EL (cell line): ENCODE measurements at regions not wholly inside any gene's neighbourhood (a gene's known extent, or its start where the extent isn't known, plus 50 kb on each side); places are given as distances from the start of the nearest gene placed in this dataset.
A peak's percentile ranks its signal among the peaks of the same experiment; 100 is the strongest.
"Not testable (repeated sequence)": the region's sequence is repeated elsewhere in the genome, so short reads cannot be mapped to it uniquely, and the experiment has no call there.

Experiments used
- DNase-seq: peaks from one replicate; pipeline ENCODE4 v3.0.0-alpha.2; 2016

GRCh38 chr20:1825507-1825906 lies 69.7 kb upstream of the SIRPA start:
- peak; percentile 77 for DNase-seq

DNA sequence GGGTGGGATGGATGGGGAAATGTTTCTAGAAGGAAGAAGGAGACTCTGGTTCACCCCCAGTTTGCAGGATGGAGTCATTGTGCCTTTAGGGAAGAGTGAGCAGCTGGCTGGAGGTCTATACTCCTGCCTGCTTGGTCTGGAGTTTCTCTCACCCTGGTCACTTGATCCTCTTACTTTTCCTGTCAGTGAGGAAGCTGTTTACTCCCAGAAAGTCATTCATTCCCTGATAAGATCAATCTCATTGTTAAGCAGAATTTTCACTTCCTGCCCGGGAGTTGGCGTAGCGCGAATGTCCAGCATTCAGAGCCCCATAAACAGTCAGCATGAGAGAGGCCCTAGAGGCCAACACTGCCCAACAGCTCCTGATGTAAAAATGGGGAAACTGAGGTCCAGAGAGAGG lies 70.4 kb upstream of the SIRPA start:
- no peak for DNase-seq

DNA sequence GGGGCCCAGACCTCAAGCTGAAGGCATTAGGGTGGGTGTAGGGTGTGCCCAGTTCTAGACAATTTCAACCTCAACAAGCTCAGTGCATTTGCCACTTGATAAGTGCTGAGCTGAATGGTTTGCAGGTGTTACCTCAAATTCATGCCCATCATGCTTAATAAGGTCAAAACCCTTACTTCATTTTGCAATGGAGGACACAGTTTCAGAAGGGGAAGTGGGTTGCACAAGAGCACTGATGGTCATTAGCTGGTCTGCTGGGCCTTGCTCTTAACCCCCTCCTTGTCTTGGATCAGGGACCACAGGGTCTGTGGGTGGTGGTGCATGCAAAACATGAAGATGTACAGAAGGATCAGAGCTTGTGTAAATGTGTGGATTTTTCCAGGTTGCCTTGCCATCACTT lies 71.0 kb upstream of the SIRPA start:
- DNase-seq: no peak

DNA sequence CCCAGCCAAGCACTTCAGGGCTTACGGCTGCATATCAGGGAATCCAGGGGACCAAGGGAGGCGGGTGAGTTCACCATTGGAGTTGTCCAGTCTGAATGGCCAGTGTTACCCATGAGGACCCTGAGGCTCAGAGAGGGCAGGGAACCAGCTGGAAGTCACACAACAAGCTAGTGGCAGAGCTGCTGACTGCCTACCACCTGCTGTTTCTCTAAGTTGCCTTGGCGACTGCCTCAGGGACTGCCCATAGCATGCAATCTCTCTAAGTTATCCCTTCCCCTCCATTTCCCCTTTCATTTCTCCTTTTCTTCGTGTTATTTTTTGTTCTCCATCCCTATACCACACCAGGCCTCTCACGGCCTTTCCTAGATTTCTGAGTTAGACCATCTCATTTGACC lies 71.8 kb upstream of the SIRPA start:
- DNase-seq: no peak

DNA sequence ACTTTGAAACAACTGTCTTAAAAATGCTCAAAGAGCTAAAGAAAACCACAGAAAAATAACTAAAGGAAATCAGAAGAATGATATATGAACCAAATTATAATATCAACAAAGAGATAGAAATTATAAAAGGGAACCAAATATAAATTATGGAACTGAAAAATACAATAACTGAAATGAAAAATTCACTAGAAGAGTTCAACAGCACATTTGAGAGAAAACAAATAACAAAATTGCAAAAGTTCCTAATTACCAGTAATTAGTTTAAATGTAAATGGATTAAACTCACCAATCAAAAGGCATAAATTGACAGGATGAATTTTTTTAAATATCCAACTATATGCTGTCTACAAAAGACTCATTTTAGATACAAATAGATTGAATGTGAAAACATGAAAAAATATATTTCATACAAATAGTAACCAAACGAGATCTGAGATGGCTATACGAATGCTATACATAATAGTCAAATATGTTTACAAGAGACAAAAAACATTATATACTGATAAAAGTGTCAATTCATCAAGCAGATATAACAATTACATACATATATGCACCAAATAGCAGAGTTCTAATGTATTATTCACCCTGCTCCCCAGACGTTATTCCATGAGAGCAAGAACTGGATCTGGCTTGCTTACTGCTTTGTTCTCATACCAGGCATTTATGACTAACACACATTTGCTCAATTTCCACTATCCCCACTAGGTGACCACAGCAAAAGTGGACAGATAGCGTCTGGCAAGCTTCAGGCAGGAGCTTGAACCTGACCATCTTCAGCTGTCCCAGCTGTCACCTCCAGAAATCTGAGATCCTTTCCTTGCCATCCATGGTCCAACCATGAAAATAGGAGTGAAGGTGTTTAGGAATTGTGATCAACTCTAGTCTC lies 72.4 kb upstream of the SIRPA start:
- DNase-seq: no peak

DNA sequence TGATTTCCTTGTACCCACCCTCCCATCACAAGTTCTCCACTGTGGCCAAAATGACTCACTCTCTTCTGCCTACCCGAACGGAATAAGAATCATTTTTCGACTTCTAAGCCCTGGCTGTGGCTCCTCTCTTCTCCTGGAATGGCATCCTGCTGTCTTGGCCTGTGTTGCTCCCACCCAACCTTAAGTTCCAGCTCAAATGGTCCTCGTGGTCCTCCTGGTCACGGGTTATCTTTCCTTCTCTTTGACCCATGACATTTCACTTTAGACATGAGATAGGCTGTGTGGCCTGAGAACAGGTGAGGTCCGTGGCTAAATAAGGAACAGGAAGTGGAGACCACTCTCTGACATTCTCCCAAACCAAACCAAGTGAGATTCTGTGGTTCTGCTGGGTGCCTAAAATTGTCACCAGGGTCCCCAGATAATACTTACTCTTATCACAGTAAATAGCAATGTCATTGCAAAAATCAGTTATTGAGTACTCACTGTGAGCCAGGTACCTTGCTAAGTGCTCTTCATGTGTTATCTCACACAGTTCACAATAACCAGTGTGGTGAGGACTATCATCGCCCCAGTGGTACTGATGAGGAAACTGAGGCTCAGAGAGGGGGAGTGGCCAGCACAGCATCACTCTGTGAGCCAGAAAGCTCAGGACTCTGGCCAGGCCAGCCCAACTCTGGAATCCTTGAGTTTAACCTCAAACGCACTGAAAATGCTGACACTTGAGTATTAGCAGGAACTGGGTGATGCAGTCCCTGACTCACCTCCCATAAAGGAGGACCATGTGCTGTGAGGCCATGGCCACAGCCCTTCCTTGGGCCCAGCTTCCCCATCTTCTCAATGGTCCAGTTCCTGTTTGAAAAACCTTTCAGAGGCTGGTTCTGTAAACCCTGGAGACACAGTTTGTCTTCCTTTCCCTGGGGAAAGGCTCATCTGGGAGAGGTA lies 74.8 kb upstream of the SIRPA start:
- DNase-seq: peak; percentile 79

DNA sequence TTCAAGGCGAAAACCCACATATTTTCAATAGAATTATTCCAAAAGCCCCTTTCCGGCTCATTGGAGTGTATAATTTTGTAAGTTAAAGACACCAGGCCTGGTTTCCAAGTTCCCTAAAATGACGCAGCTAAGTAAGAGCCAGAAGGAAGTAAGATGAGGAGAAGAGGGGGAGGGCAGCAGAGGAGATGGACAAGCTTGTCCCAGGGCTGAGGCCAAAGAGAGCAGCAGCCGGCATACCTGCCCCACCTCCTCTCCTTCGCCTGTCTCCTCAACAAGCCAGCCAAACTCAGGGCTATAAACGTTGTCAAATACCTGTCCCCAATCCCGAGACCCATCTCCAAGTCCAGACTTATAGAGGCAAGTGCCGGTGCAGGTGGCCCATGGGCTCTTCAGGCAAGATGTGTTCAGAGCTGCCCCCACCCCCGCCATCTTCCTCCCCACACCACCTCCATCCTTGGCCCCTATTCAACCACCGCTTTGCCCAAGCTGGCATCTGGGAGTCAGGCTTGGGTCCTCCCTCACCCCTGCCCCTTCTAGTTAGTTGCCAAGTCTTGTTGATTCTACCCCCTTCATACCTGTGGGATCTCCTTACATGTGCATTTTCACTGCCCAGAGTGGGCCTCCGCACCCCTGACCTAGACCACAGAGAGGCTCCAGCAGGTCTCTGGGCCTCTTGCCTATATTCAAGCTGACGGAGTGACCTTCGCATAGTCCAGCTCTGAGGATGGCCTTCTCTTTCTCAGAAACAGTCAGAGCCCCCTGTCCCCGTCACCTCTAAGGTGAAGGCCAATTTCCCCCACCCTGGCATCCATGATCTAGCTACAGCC lies 75.7 kb upstream of the SIRPA start:
- no peak for DNase-seq

DNA sequence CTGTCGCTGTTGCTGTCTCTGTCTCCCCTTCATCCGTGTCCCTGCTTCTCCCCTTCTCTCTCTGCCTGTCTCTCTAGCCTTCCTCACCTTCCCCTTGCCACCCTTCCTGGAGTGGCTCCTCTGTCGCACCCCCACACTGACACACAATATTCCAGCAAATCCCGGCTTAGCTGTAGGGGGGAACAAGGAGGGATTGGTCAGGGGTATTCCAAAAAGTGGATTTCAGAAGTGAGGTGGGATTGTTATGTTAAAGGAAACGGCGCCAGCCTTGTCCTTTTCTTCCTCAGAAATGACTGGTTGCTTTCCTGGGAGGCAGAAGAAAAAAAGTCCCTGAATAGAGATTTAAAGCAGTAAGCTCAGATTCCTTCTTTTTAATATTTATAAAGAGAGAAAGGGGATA lies 76.3 kb upstream of the SIRPA start:
- DNase-seq: no peak

GRCh38 chr20:1818247-1818840 lies 76.9 kb upstream of the SIRPA start:
- DNase-seq: no peak

DNA sequence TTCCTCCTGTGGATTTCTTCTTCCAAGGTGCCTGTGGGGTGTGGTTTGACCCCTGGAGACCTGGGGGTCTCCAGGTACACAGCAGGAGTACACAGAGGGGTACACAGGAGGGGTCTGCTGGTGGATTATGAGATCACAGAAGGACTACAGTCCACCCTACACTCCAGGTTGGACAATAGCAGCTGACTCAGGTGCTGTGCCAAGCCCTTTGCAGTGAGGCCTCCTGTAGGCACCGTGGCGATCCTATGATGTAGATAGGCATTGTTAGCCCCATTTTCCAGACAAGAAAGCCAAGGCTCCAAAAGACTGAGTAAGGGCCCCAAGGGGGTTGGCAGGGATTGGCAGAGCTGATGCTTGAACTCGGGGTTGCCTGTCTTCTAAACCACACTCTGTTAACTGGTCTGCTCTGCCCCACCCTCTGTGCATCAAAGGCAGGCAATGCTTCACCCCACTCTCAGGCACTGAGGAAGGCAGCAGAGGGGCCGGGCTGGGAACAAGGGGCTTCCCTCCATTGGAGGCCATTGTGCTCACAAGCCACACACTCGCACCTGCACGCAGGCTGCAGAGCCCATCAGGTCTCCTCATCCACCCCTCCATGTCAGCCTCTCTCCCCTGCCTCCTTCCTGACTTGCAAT lies 77.5 kb upstream of the SIRPA start:
- no peak for DNase-seq

DNA sequence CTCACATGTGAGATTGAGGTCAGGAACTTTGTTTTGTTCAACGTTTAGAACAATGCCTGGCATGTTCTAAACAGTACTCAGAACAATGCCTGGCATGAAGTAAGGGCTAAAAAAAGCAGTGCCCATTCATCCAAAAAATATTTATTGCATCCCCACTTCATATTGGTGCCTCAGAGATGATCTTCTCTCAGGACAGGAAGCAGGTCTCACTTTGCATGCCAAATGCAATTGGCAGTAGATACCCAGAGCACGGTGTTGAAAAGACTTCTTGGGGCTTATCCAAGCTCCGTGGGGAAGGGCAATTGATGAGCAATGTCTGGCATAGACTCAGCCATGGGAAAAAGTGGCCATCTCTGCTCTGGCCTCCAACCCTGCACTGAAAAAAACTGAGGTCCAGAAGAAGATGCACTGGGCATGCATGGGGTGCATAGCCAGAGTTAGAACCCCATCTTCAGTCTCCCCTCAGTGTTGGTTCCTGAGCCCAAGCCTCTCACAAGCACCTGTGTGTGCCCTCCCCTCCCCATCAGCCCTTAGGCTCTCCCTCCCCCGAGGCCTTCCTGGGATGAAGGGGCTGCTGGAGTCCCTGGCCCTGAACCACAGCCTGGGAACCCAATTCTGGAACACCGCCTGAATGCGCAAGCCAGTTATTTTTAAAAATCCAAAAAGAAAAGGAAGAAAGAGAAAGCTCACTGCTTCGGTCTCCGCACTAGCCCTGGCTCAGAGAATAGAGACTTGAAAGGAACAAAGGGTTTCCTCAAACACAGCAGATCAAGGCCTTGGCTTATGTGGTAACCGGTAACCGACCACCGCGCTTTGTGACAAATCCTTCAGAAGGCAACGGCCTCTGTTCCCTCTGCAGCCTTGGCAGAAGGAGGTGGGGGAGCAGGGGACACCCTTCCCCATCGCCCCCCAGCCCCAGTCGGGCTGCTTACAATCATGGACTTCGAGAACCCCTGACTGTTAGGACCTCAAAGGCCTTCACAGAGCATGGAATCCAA lies 78.5 kb upstream of the SIRPA start:
- peak; percentile 92 for DNase-seq

DNA sequence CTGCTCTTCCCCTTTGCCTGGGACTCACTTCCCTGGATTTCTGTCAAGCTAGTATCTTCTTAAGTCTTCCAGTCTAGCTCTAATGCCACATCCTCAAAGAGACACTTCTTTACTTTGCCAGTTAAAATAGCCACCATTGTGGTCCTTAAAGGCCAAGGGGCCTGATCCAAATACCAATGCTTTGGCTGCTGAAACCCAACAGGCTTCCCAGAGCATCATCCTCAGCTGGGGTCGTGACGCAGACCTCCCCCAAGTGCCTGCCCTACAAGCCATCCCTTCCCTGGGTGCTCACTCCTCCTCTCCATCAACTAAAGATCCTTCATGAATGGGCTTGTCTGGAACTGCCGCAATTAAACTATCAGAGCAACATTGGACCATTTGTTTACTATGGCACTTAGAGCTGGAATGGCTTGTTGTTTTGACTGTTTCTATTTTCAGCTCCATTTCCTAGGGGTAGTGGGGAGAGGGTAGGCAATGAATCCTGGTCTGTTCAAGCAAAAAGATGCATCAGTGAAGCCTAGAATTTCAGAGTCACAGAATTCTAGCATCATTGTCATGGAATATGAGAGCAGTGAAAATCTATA lies 79.6 kb upstream of the SIRPA start:
- DNase-seq: no peak

GRCh38 chr20:1814861-1815260 lies 80.3 kb upstream of the SIRPA start:
- not testable (repeated sequence) for DNase-seq

DNA sequence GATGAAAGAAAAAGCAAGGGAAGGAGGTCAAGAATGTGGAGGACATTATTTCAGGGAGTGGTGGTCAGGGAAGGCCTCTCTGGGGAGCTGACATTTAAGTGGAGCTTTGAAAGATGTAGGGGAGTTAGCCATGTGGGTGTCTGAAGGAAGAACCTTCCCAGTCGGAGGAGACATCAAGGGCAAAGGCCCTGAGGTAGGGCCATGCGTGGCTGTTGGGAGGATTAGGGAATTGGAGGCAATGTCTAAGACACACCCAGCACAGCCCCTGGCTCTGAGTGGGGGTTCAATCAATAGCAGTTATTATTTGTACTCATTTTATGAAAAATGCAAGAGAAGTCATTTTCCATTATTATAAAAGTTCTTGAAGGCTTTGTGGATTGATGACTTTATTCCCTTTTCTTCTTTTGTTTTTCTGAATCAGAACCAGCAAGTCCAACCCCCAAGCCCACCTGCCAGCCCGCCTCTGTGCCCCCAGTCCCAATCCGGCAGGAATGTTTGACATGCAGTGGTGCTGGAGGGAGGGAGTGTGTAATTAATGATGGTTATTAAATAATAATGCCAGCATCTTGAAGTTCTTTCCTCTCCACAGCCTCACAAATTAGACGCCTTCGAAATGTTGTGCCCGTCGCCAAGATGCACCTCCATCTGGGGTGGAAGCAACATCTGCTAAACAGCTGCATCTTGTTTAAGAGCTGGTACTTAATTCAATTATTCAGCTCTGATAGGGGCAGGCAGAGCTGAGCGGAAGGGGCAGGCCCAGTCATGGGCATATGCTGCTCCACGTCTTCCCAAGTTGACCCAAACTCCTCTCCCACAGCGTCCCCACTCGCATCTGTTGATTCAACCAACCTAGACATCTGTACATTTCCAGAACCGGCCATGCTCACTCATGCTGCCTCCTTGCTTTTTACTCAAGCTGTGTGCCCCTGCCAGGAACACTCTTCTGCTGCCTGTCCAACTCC lies 81.3 kb upstream of the SIRPA start:
- DNase-seq: no peak

DNA sequence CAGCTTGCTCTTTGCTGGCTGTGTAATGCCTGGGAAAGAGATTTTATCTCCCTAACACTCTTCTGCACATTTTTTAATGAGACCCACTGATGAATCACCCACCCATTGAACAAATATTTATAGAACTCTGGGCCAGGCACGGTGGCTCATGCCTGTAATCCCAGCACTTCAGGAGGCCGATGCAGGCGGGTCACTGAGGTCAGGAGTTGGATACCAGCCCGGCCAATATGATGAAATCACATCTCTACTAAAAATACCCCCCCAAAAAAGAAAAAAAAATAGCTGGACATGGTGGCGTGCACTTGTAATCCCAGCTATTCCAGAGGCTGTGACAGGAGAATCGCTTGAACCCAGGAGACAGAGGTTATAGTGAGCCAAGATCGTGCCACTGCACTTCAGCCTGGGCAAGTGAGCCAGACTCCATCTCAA lies 82.1 kb upstream of the SIRPA start:
- DNase-seq: peak; percentile 98

GRCh38 chr20:1811621-1812498 lies 83.3 kb upstream of the SIRPA start:
- no peak for DNase-seq

- peak; percentile 61 for DNase-seq
Measured at GRCh38 chr20:1810926-1811620, 84.1 kb upstream of the SIRPA start.
